H1 (cell line): ENCODE measurements at regions not wholly inside any gene's neighbourhood (a gene's known extent, or its start where the extent isn't known, plus 50 kb on each side); places are given as distances from the start of the nearest gene placed in this dataset.

Source experiments
- CTCF ChIA-PET: fragments of 300-600 bp; sonication (Branson Sonifier 250); formaldehyde crosslinking; loops from one replicate; lab custom pipeline; 2021; ENCODE audit not compliant: partially characterized antibody; lab: Charles Lee
- POLR2A ChIA-PET: fragments of 300-600 bp; sonication (Branson Sonifier 250); formaldehyde crosslinking; loops from one replicate; lab custom pipeline; 2021; ENCODE audit warnings: inconsistent platforms; ENCODE audit not compliant: partially characterized antibody; lab: Charles Lee
- DNase-seq, 2 experiments: peaks; one replicate each; pipeline versions ENCODE4 v3.0.0 to v3.0.0-alpha.2; 2010 to 2022; ENCODE audit warnings: low spot score in 2 of 2, low read depth in 1 of 2, mixed read lengths in 1 of 2
- FAIRE-seq: peaks from 2 replicates; lab custom pipeline; 2011; peaks lifted over from hg19 to GRCh38; lab: Jason Lieb, UNC
- H2AFZ ChIP-seq: 2 replicates; pipeline ENCODE4 v1.8.1; 2012; ENCODE audit warnings: low read length, inconsistent platforms
- H2AK5ac ChIP-seq: 2 replicates; pipeline ENCODE4 v1.6.1; 2013; ENCODE audit warnings: low read depth, low read length
- H2BK120ac ChIP-seq: replicated peaks from 2 replicates; pipeline ENCODE3; 2013; ENCODE audit warnings: low read depth, low read length, inconsistent platforms
- H2BK12ac ChIP-seq: 2 replicates; pipeline ENCODE4 v1.6.1; 2013; ENCODE audit warnings: low read depth, low read length
- H2BK15ac ChIP-seq: 2 replicates; pipeline ENCODE4 v1.6.1; 2013; ENCODE audit warnings: low read length
- H2BK20ac ChIP-seq: 2 replicates; pipeline ENCODE4 v1.6.1; 2013; ENCODE audit warnings: low read length
- H2BK5ac ChIP-seq: 2 replicates; pipeline ENCODE4 v1.6.1; 2013; ENCODE audit warnings: low read depth, low read length
- H3K14ac ChIP-seq: 2 replicates; pipeline ENCODE4 v1.6.1; 2013; ENCODE audit warnings: inconsistent platforms; ENCODE audit not compliant: insufficient read length
- H3K18ac ChIP-seq: 2 replicates; pipeline ENCODE4 v1.6.1; 2013; ENCODE audit warnings: low read length; ENCODE audit errors: extremely low read depth
- H3K23ac ChIP-seq: 2 replicates; pipeline ENCODE4 v1.6.1; 2013; ENCODE audit warnings: inconsistent platforms; ENCODE audit not compliant: insufficient read length
- H3K23me2 ChIP-seq: 2 replicates; pipeline ENCODE4 v1.6.1; 2013; ENCODE audit warnings: low read depth, low read length
- H3K27ac ChIP-seq: 2 replicates; pipeline ENCODE4 v1.6.1; 2011; ENCODE audit warnings: low read depth, low read length, inconsistent platforms
- H3K27me3 ChIP-seq, 4 experiments: replicated peaks in 1 of 4; 1 replicate in 1 of 4; 2 replicates in 3 of 4; pipeline versions ENCODE4 v1.6.1 to v1.8.1; 2011 to 2013; ENCODE audit warnings: low read length in 3 of 4, mild to moderate bottlenecking in 3 of 4, inconsistent platforms in 2 of 4, mixed read lengths in 2 of 4, moderate library complexity in 1 of 4; ENCODE audit not compliant: control insufficient read depth in 3 of 4, insufficient read depth in 3 of 4; ENCODE audit errors: extremely low read depth in 1 of 4
- H3K36me3 ChIP-seq, 4 experiments: 2 replicates each; pipeline versions ENCODE4 v1.6.1 to v1.8.1; 2011 to 2013; ENCODE audit warnings: mild to moderate bottlenecking in 4 of 4, low read length in 3 of 4, moderate library complexity in 2 of 4, control low read depth in 1 of 4, inconsistent platforms in 1 of 4; ENCODE audit not compliant: insufficient read depth in 4 of 4, control insufficient read depth in 2 of 4
- H3K4ac ChIP-seq: replicated peaks from 2 replicates; pipeline ENCODE3; 2013; ENCODE audit warnings: low read length, low read depth, mixed read lengths, inconsistent platforms; ENCODE audit not compliant: insufficient read length
- H3K4me1 ChIP-seq, 4 experiments: replicated peaks in 1 of 4; 1 replicate in 1 of 4; 2 replicates in 3 of 4; pipeline versions ENCODE4 v1.6.1 to v1.8.1; 2011 to 2013; ENCODE audit warnings: low read length in 3 of 4, inconsistent platforms in 2 of 4, mixed read lengths in 1 of 4; ENCODE audit not compliant: insufficient read depth in 4 of 4, control insufficient read depth in 3 of 4
- H3K4me2 ChIP-seq, 2 experiments: 2 replicates each; pipeline versions ENCODE4 v1.6.1 to v1.8.1; 2011 to 2013; ENCODE audit warnings: low read depth in 2 of 2, low read length in 2 of 2, control low read depth in 1 of 2, inconsistent platforms in 1 of 2, mild to moderate bottlenecking in 1 of 2; ENCODE audit not compliant: insufficient read depth in 1 of 2
- H3K4me3 ChIP-seq, 4 experiments: fragments of 200-600, 300-600 bp in 1 of 4; sonication (generic), shearing (Covaris generic), sonication (Bioruptor Twin) in 1 of 4; 2 replicates each; pipeline versions ENCODE4 v1.5.1 to v1.8.1; 2011 to 2016; ENCODE audit warnings: low read length in 4 of 4, low read depth in 3 of 4, control low read depth in 2 of 4, inconsistent platforms in 2 of 4, mild to moderate bottlenecking in 2 of 4, mixed read lengths in 1 of 4, moderate library complexity in 1 of 4; ENCODE audit not compliant: insufficient read depth in 2 of 4; ENCODE audit errors: extremely low read depth in 1 of 4
- H3K56ac ChIP-seq: replicated peaks from 2 replicates; pipeline ENCODE3; 2013; ENCODE audit warnings: low read depth, mild to moderate bottlenecking, mixed read lengths, low read length, inconsistent platforms; ENCODE audit not compliant: insufficient read length
- H3K79me1 ChIP-seq: 2 replicates; pipeline ENCODE4 v1.6.1; 2013; ENCODE audit warnings: low read depth, low read length, control low read depth
- H3K79me2 ChIP-seq, 2 experiments: 2 replicates each; pipeline versions ENCODE4 v1.6.1 to v1.8.1; 2012 to 2013; ENCODE audit warnings: low read length in 2 of 2, mild to moderate bottlenecking in 2 of 2, inconsistent platforms in 1 of 2; ENCODE audit not compliant: insufficient read depth in 2 of 2, control insufficient read depth in 1 of 2
- H3K9ac ChIP-seq, 4 experiments: replicated peaks in 1 of 4; 1 replicate in 1 of 4; 2 replicates in 3 of 4; pipeline versions ENCODE4 v1.6.1 to v1.8.1; 2011 to 2013; ENCODE audit warnings: low read depth in 3 of 4, low read length in 3 of 4, control low read depth in 2 of 4, mild to moderate bottlenecking in 2 of 4, moderate library complexity in 2 of 4, inconsistent platforms in 1 of 4; ENCODE audit errors: extremely low read depth in 1 of 4
- H3K9me3 ChIP-seq, 2 experiments: 2 replicates each; pipeline versions ENCODE4 v1.6.1 to v1.8.1; 2012 to 2013; ENCODE audit warnings: mild to moderate bottlenecking in 2 of 2, moderate library complexity in 2 of 2, control low read depth in 1 of 2, inconsistent platforms in 1 of 2, low read depth in 1 of 2, low read length in 1 of 2, mixed read lengths in 1 of 2; ENCODE audit not compliant: insufficient read depth in 2 of 2
- H4K20me1 ChIP-seq, 2 experiments: replicated peaks in 1 of 2; 2 replicates each; pipeline versions ENCODE3 to v1.8.1; 2011 to 2013; ENCODE audit warnings: inconsistent platforms in 2 of 2, low read length in 2 of 2, mild to moderate bottlenecking in 1 of 2; ENCODE audit not compliant: insufficient read depth in 2 of 2, control insufficient read depth in 1 of 2
- H4K5ac ChIP-seq: 2 replicates; pipeline ENCODE4 v1.6.1; 2013; ENCODE audit warnings: low read length, low read depth, mixed read lengths, inconsistent platforms; ENCODE audit not compliant: insufficient read length
- H4K8ac ChIP-seq: 2 replicates; pipeline ENCODE4 v1.8.0; 2013; ENCODE audit warnings: mild to moderate bottlenecking, moderate library complexity, low read length, inconsistent platforms; ENCODE audit not compliant: insufficient read depth; ENCODE audit errors: extremely low read depth
- H4K91ac ChIP-seq: replicated peaks from 2 replicates; pipeline ENCODE3; 2013; ENCODE audit warnings: low read length, mixed read lengths, inconsistent platforms; ENCODE audit not compliant: insufficient read length
- E2F6 ChIP-seq: IDR thresholded peaks from 2 replicates; pipeline ENCODE4 v1.6.1; 2012; ENCODE audit warnings: inconsistent platforms
- EZH2 ChIP-seq: fragments of 200-600 bp; sonication (generic); IDR thresholded peaks from 2 replicates; pipeline ENCODE4 v1.7.1; 2012; ENCODE audit warnings: low read depth, mild to moderate bottlenecking, moderate library complexity, low read length, inconsistent platforms; ENCODE audit not compliant: severe bottlenecking
- GABPA ChIP-seq: IDR thresholded peaks from 2 replicates; pipeline ENCODE4 v1.6.1; 2011; ENCODE audit warnings: mild to moderate bottlenecking, low read length, moderate library complexity, borderline replicate concordance; ENCODE audit not compliant: insufficient read depth
- HDAC6 ChIP-seq: IDR thresholded peaks from one replicate; pipeline ENCODE4 v1.7.1; 2012; ENCODE audit warnings: low read depth, mild to moderate bottlenecking, inconsistent platforms, low read length, moderate library complexity
- NANOG ChIP-seq: IDR thresholded peaks from 2 replicates; pipeline ENCODE4 v1.6.1; 2011; ENCODE audit warnings: low read length, low read depth, mild to moderate bottlenecking, inconsistent platforms; ENCODE audit not compliant: insufficient read depth, poor library complexity, severe bottlenecking
- NRF1 ChIP-seq: IDR thresholded peaks from 2 replicates; pipeline ENCODE4 v1.6.1; 2011; ENCODE audit warnings: mild to moderate bottlenecking, low read depth, low read length, improper control_type of control experiment
- SIRT6 ChIP-seq: IDR thresholded peaks from one replicate; pipeline ENCODE4 v1.7.1; 2012; ENCODE audit warnings: low read length, inconsistent platforms
- SIX5 ChIP-seq: IDR thresholded peaks from 2 replicates; pipeline ENCODE4 v1.6.1; 2011; ENCODE audit warnings: mild to moderate bottlenecking, low read depth, low read length
- TAF7 ChIP-seq: optimal IDR thresholded peaks from 2 replicates; pipeline ENCODE3; 2011; ENCODE audit warnings: low read depth, mild to moderate bottlenecking, inconsistent platforms, low read length, moderate library complexity, borderline replicate concordance
- TEAD4 ChIP-seq: IDR thresholded peaks from 2 replicates; pipeline ENCODE4 v1.6.1; 2012; ENCODE audit warnings: low read depth, low read length, inconsistent platforms, mixed read lengths
- WGBS, 2 experiments: shearing (Covaris generic) in 1 of 2; methylation state at CpG; one replicate each; pipeline versions ENCODE4 v1.1.6 to v1.1.7; 2013 to 2015; ENCODE audit warnings: low lambda C conversion rate in 2 of 2, mixed read lengths in 2 of 2, inconsistent platforms in 1 of 2, low coverage in 1 of 2, missing lambda C conversion rate in 1 of 2; ENCODE audit not compliant: insufficient replicate concordance in 2 of 2, insufficient coverage in 1 of 2, insufficient read length in 1 of 2; ENCODE audit errors: extremely low coverage in 1 of 2, missing lambda C conversion rate in 1 of 2; 5-methylcytosine and 5-hydroxymethylcytosine counted together

GRCh38 chr20:46827718-46828458 lies 66.8 kb upstream of the EYA2 start:
- H3K79me2 ChIP-seq = no peaks in the 10 kb centered on the region
- TF ChIP-seq NANOG = no peak
- no peak for TF ChIP-seq EZH2
- no peak for TF ChIP-seq TEAD4
- TF ChIP-seq TAF7 = no peak
- no peak for TF ChIP-seq GABPA
- no peak for TF ChIP-seq HDAC6
- no peak for TF ChIP-seq NRF1
- no peak for TF ChIP-seq SIX5
- TF ChIP-seq E2F6 = no peak
- no peak for TF ChIP-seq SIRT6
- DNase-seq = no peak
- H3K14ac ChIP-seq = no peak overlapping the region
- no peaks in the 10 kb centered on the region for H3K36me3 ChIP-seq
- no peak overlapping the region for H3K4ac ChIP-seq
- H2AFZ ChIP-seq = peak overlapping the region; percentile 70; the same call in 1 of the 2 replicates
- no peaks in the 10 kb centered on the region for H3K27me3 ChIP-seq
- no peaks in the 10 kb centered on the region for H3K4me1 ChIP-seq
- no peak for FAIRE-seq
- no peaks in the 10 kb centered on the region for H3K23me2 ChIP-seq
- no peak overlapping the region for H3K56ac ChIP-seq
- no peak overlapping the region for H3K27ac ChIP-seq
- no peak overlapping the region for H4K91ac ChIP-seq
- no peak overlapping the region for H3K23ac ChIP-seq
- no peak overlapping the region for H2BK12ac ChIP-seq
- H2BK5ac ChIP-seq = no peak overlapping the region
- no peak overlapping the region for H4K5ac ChIP-seq
- no peak overlapping the region for H4K8ac ChIP-seq
- no peaks in the 10 kb centered on the region for H4K20me1 ChIP-seq
- no peak overlapping the region for H3K4me3 ChIP-seq
- no peak overlapping the region for H3K18ac ChIP-seq
- H2BK20ac ChIP-seq = no peak overlapping the region
- CTCF ChIA-PET = no interaction called here
- no peak overlapping the region for H2BK120ac ChIP-seq
- H2BK15ac ChIP-seq = no peak overlapping the region
- POLR2A ChIA-PET = interaction anchor here (0.6 kb wide), 1 partner anchor 1609 kb away, joined by 3 read pairs; no protein-coding TSS in a partner anchor
- peaks cover 0 to 2% of the 10 kb centered on the region in 2 experiments; a peak in 1 of 4 replicates for H3K9me3 ChIP-seq
- no peak overlapping the region; a peak in 2 of 7 replicates for H3K9ac ChIP-seq
- H3K79me1 ChIP-seq = no peaks in the 10 kb centered on the region
- H2AK5ac ChIP-seq = no peak overlapping the region
- 95% methylated on average over 10 of the region's 10 CpGs; no CpG with 5 or more reads in 1 of the 2 experiments for WGBS, 2 experiments
- no peak overlapping the region for H3K4me2 ChIP-seq
